Activated naive CD4-positive, alpha-beta T cell (primary cell): ENCODE measurements at regions not wholly inside any gene's neighbourhood (a gene's known extent, or its start where the extent isn't known, plus 50 kb on each side); places are given as distances from the start of the nearest gene placed in this dataset.
"Not testable (repeated sequence)": the region's sequence is repeated elsewhere in the genome, so short reads cannot be mapped to it uniquely, and the experiment has no call there.

ENCODE experiments used
- DNase-seq, 4 experiments: peaks; one replicate each; lab custom pipeline; 2025; lab: John Stamatoyannopoulos, UW

GRCh38 chr14:105900398-105901160 lies 374.2 kb downstream of the TMEM121 start:
- no peak for DNase-seq

GRCh38 chr14:105901226-105901625 lies 374.8 kb downstream of the TMEM121 start:
- no peak for DNase-seq

- no peak for DNase-seq
Measured at GRCh38 chr14:105902131-105902898, 375.9 kb downstream of the TMEM121 start.

- DNase-seq, result not testable (repeated sequence)
Measured at GRCh38 chr14:105902899-105903165, 376.4 kb downstream of the TMEM121 start.

GRCh38 chr14:105903971-105904370 lies 377.6 kb downstream of the TMEM121 start:
- no peak for DNase-seq

- no peak for DNase-seq
Measured at GRCh38 chr14:105904379-105904778, 378.0 kb downstream of the TMEM121 start.

- DNase-seq, result no peak
Measured at GRCh38 chr14:105905456-105905855, 379.1 kb downstream of the TMEM121 start.

- DNase-seq, result no peak
Measured at GRCh38 chr14:105907276-105907675, 380.9 kb downstream of the TMEM121 start.

- DNase-seq, result no peak
Measured at GRCh38 chr14:105908006-105908405, 381.6 kb downstream of the TMEM121 start.

- no peak for DNase-seq
Measured at GRCh38 chr14:105908481-105908911, 382.1 kb downstream of the TMEM121 start.

GRCh38 chr14:105909046-105909827 lies 382.9 kb downstream of the TMEM121 start:
- DNase-seq, result no peak

GRCh38 chr14:105909828-105910120 lies 383.4 kb downstream of the TMEM121 start:
- not testable (repeated sequence) for DNase-seq

GRCh38 chr14:105910426-105910825 lies 384.0 kb downstream of the TMEM121 start:
- no peak for DNase-seq

GRCh38 chr14:105911006-105911847 lies 384.8 kb downstream of the TMEM121 start:
- no peak for DNase-seq

GRCh38 chr14:105911848-105912292 lies 385.5 kb downstream of the TMEM121 start:
- not testable (repeated sequence) for DNase-seq

- no peak for DNase-seq
Measured at GRCh38 chr14:105912641-105913180, 386.3 kb downstream of the TMEM121 start.

GRCh38 chr14:105913221-105913620 lies 386.8 kb downstream of the TMEM121 start:
- no peak for DNase-seq

- DNase-seq, result no peak
Measured at GRCh38 chr14:105913861-105914260, 387.5 kb downstream of the TMEM121 start.

- not testable (repeated sequence) for DNase-seq
Measured at GRCh38 chr14:105914281-105914680, 387.9 kb downstream of the TMEM121 start.

- no peak for DNase-seq
Measured at GRCh38 chr14:105914738-105915385, 388.5 kb downstream of the TMEM121 start.

GRCh38 chr14:105915546-105915945 lies 389.2 kb downstream of the TMEM121 start:
- not testable (repeated sequence) for DNase-seq
